Medulla oblongata (tissue), 1 donor: ENCODE measurements at regions not wholly inside any gene's neighbourhood (a gene's known extent, or its start where the extent isn't known, plus 50 kb on each side); places are given as distances from the start of the nearest gene placed in this dataset.
A peak's percentile ranks its signal among the peaks of the same experiment; 100 is the strongest.

Experiments
- DNase-seq: peaks from one replicate; pipeline ENCODE4 v3.0.0-alpha.2; 2015; ENCODE audit errors: extremely low spot score

DNA sequence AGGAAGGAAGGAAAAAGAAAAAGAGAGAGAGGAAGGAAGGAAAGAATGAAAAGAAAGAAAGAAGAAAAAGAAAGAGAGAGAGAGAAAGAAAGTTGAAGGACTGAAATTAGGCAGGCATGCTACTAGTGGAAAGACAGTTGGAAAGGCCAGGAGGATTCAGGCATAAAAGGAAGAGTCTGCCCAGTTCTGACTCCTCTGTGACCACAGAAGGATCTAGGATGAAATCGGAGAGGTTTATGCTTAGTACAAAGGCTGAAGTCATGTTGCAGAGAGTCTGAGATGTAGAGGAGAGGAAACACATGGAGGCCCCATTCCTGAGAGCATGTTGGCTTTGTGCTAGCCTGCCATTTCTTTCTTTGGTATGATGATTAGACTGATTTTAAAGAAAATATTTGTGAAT is 246.5 kb upstream of the ARGLU1 start:
- no peak for DNase-seq

- DNase-seq: no peak
These were observed 242.1 kb upstream of the ARGLU1 start for GRCh38 chr13:106810069-106810468.

DNA sequence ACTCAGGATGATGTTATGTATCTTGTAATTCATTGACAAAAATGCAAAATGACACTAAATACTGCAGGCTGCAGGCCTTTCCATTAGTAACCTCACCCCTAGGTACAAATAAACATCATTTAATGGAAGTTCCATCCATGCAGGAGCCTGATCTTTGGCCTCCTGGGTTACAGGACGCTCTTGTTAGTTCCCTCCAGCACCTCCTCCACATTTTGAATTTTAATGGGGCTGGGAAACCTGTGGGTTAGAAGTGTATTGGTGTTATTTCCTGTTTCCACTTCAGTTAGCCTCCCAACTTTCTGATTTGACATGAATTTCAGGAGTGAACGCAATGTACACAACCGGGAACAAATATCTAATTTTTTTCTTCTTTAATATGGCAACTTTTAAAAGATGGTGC is 237.1 kb upstream of the ARGLU1 start:
- no peak for DNase-seq

DNA sequence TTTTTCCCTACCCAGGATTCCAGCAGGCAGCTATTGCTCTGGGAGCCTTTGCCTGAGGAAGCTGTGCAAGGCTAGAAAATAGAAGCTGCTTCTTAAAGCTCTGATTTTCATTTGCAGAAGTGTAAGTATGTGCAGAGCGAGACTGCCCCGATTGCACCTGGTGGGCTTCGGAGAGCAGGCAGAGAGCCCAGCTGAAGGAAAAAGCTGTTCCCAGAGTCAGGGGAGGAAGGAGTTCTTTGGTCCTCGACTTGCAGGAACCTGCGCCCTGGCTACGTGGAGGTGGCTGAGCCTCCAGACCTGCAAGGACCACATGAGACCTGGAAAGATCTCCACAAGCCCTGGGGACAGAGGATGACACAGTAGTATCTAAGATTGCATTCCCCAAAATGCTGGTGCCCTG is 235.0 kb upstream of the ARGLU1 start:
- DNase-seq: no peak

- DNase-seq: no peak
These were observed 231.9 kb upstream of the ARGLU1 start for GRCh38 chr13:106799781-106800335.

DNA sequence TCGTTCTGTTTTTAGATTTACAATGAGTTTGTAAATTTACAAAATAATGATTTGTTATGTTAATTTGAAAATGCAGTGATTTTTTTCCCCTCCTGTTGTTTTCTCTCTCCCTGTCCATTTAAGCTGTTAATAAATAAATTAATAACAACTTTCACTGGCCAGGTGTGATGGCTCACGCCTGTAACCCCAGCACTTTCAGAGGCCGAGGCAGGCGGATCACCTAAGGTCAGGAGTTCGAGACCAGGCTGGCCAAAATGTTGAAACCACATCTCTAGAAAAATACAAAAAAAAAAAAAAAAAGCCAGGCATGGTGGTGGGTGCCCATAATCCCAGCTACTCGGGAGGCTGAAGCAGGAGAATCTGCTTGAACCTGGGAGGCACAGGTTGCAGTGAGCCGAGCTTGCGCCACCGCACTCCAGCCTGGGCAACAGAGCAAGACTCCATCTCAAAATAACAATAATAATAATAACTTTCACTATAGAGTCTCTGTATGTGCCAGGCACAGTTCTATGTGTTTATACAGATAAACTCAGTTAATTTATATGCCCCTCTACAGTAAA is 229.2 kb upstream of the ARGLU1 start:
- DNase-seq: no peak

- DNase-seq: no peak
These were observed 228.5 kb upstream of the ARGLU1 start for GRCh38 chr13:106796280-106797047.

- no peak for DNase-seq
These were observed 227.9 kb upstream of the ARGLU1 start for GRCh38 chr13:106795847-106796246.

GRCh38 chr13:106794117-106794516 is 226.2 kb upstream of the ARGLU1 start:
- DNase-seq: no peak

- DNase-seq: no peak
These were observed 222.0 kb upstream of the ARGLU1 start for GRCh38 chr13:106789911-106790310.

DNA sequence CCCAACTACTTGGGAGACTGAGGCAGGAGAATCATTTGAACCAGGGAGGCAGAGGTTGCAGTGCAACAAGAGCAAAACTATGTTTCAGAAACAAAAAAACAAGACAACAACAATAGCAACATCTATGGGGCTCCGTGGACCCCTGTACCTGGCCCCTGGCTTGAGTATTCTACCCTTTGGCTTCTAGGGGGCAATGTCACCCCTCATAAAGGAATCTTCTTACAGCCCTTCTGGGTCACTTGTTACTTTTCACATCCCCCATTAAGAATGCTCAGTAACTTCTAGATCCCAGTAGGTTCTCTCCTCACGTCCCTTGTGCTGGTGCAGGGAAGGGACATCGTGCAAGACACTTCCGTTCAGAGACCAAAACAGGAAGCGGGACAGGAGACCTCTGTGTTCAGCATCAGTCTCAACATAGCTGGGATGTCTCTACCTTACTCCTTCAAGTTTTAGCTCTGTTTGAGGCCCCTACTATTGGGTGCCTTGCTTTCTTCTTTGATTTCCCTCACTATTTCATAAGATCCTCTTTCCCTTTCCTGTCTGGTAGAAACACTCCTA is 218.1 kb upstream of the ARGLU1 start:
- DNase-seq: no peak

DNA sequence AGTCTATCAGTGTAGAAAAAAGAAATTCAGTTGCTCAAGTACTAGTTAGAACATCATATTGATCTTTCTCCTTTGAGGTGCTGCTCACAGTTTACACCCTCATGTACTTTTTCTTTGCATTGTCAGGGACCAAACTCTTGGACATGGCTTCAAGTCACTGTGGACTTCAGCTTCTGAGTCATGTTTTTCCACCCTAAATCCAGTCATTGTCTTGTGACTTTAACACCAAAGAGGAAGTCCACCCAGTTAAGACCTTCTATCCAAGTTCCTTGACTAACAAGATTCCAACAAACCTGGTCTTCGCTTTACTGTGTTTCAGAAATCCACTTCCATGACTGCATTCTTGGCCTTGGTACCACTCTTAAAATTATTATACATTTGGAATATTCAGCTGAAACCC is 206.7 kb upstream of the ARGLU1 start:
- DNase-seq: no peak

DNA sequence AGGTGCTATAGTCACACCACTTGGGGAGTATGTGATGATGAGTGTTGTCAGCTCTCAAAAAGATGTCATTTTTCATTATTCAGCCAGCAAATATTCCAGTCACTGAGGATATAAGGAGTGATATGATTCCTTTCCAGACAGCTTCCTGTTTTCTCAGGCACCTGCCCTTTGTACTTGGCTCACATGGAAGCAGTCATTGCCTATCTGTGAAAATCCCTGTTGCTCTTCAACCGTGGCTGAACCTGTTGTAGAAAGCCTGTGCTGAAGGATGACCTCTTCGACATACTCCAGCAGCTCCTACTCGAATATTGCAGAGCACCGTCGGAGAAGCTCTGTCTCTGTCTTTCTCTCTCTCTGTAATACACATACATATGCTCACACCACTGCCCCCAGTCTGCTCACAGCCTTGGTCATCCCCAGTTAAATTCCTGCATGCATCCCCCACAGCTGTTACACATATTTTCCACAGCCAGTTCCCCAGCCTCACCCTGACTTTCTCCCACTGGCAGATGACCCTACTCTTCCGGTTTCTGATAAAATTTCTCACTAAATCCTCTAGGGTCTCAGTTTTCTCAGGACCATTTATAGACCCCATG is 204.2 kb upstream of the ARGLU1 start:
- DNase-seq: no peak

DNA sequence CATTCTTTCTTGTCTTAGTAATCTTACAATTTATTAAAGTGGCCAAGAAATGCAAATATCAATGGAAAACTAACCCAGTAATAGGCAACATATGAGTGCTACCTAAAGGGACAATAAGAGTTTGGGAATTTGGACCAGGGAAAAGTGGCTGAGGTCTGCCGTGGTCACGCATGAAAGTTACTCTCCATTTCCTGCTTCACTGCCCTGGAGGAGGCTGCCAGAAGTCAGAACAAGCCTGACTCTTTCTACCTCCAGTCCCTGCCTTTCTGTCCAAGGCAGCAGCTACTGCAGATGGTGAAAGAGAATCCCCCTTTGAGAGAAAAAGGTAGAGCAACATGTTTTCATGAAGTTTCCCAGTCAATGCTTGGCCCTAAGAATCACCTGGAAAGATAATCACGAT is 201.1 kb upstream of the ARGLU1 start:
- DNase-seq: no peak

GRCh38 chr13:106762708-106763107 is 194.8 kb upstream of the ARGLU1 start:
- DNase-seq: no peak

DNA sequence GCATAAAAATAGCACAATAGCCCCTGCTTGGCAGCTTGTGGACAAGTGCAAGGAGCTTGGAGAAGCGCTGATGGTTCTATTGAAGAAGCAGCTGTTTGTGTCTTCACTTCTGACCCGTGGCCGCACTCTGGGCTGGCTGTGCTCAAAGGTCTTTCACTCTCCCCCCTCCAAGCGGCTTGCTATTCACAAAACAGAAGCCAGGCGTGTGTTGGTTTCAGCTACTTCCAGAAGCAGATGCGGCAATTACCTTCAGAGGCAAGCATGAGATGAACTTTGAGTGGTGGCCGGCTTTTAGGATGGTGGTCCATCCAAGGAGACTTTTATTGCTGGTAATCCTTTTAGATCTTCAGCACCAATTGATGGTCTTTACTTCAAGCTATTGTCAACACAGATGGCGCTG is 188.5 kb upstream of the ARGLU1 start:
- DNase-seq: peak; percentile 6

DNA sequence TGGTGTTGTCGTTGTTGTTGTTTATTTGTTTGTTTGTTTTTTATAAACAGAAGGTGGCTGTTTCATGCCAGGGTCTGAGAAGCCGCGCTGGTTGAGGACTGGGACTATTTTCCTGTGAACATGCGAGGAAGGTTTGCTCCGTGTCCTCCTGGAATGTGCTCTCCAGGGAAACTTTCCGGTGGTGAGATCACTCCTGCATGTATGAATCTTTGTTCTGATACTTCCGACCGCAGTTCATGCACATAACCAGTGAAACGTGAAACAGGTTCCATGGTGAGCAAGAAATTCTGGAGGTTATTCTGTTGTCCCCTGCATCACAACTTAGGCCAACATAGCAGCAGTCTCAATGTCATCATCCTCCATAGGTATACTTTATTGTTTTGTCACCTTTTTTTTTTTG is 187.6 kb upstream of the ARGLU1 start:
- DNase-seq: no peak

DNA sequence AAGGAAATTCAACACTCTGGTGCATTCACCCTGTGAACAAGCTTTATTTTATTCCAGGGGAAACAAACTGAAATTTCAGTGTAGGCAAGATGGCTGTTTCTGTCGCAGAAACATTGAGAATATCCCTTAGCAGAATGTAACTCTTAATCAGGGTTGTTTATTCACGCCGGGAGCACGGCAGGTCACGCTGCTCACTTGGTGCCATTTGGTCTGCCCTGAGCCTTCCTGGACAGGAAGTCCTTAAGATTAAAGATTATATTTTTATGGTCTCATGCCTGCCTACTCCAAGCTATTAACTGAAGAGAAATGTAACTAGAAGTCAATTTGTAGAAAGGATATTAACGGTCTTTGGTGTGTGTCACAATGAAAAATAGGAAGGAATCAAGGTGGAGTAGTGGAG is 185.3 kb upstream of the ARGLU1 start:
- no peak for DNase-seq

DNA sequence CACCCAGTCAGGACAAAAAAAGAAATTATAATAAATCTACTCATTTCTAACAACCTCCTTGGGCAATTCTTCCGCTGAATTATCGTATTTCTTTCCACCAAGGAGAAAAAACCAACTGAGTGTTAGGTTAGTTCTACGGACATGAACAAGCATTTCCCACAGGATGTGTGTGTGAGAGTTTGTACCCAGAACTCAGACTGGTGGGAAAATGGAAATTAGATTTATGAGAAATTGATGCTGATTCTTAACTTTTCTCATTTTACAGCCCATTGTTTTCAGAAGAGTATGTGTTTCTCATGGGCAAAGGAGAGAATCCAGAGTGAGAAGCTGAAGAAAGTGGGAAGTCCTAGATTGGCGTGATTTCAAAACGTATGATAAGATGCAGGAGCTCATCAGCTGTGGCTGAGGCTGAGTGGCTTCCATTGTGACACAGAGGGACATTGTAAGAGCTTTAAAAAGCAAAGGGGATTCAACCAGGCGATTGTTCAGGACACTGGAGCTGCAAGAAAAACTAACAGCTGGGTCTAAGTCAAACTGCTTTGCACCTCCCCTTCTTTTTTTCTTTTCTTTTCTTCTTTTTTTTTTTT is 184.7 kb upstream of the ARGLU1 start:
- peak; percentile 61 for DNase-seq

DNA sequence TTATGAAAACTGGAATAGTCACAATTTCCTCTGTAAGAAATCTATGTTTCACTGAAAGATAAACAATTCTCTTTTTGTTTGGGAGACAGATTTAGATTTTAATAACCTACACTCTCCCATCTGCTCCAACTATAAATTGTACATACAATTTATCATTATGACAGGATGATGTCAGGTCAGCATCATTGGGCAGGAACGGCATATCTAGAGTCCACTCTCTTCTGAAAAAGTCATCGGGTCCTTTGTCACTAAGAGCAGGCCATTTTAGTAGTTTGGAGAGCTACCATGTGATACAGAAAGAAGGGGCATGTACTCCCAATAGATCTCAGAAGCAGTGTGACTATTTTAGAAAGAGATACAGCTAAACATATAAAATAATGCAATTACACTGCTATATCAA is 180.8 kb upstream of the ARGLU1 start:
- DNase-seq: no peak

DNA sequence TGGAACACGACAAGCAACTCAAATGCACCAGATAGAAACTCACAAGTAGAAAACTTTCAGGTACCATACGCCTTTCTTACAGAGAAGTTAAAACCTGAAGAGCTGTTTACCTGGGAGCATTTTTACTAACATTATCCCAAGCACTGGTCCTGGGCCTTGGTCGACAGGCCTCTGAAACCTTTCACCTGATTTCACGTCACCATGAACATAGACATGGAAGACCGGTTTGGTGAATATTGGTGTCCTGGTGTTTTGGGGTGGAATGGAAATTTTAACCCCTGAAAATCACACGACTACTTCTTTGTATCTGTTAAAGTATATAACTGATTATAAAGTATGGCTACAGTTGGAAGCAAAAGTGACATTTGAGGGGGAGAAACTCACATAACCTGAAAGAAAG is 176.6 kb upstream of the ARGLU1 start:
- no peak for DNase-seq

- no peak for DNase-seq
These were observed 170.3 kb upstream of the ARGLU1 start for GRCh38 chr13:106738186-106738678.
